Fibroblast of lung (primary cell): ENCODE measurements at regions not wholly inside any gene's neighbourhood (a gene's known extent, or its start where the extent isn't known, plus 50 kb on each side); places are given as distances from the start of the nearest gene placed in this dataset.

Source experiments
- DNase-seq, 2 donors: peaks; one replicate each; pipeline versions ENCODE4 v3.0.0 to v3.0.0-alpha.2; 2010; ENCODE audit warnings: low read depth in 2 of 2
- H2AFZ ChIP-seq: 2 replicates; pipeline ENCODE4 v1.5.1; 2012; ENCODE audit warnings: low read length, control low read depth, inconsistent platforms
- H3K27ac ChIP-seq: 2 replicates; pipeline ENCODE4 v1.5.1; 2011; ENCODE audit warnings: low read length, control low read depth; ENCODE audit not compliant: insufficient read depth
- H3K27me3 ChIP-seq: 2 replicates; pipeline ENCODE4 v1.5.1; 2011; ENCODE audit warnings: mild to moderate bottlenecking, low read length; ENCODE audit not compliant: control insufficient read depth, insufficient read depth
- H3K36me3 ChIP-seq: 2 replicates; pipeline ENCODE4 v1.5.1; 2011; ENCODE audit warnings: low read length; ENCODE audit not compliant: control insufficient read depth, insufficient read depth
- H3K4me1 ChIP-seq: 2 replicates; pipeline ENCODE4 v1.5.1; 2011; ENCODE audit warnings: low read length; ENCODE audit not compliant: control insufficient read depth, insufficient read depth; ENCODE audit errors: extremely low read depth
- H3K4me2 ChIP-seq: 2 replicates; pipeline ENCODE4 v1.5.1; 2011; ENCODE audit warnings: low read length, control low read depth; ENCODE audit not compliant: insufficient read depth; ENCODE audit errors: extremely low read depth
- H3K4me3 ChIP-seq, 4 experiments: fragments of 200-600 bp in 1 of 4; sonication (generic) in 1 of 4; replicated peaks in 1 of 4; 2 replicates each; pipeline ENCODE4 v1.5.1; 2011 to 2016; ENCODE audit warnings: low read length in 4 of 4, low read depth in 3 of 4, mild to moderate bottlenecking in 3 of 4, control low read depth in 2 of 4, inconsistent platforms in 1 of 4, mixed read lengths in 1 of 4; ENCODE audit not compliant: insufficient read depth in 1 of 4; ENCODE audit errors: control extremely low read depth in 1 of 4
- H3K79me2 ChIP-seq: 2 replicates; pipeline ENCODE4 v1.5.1; 2012; ENCODE audit warnings: mild to moderate bottlenecking, low read length, inconsistent platforms; ENCODE audit not compliant: control insufficient read depth, insufficient read depth
- H3K9ac ChIP-seq: 2 replicates; pipeline ENCODE4 v1.5.1; 2011; ENCODE audit warnings: mild to moderate bottlenecking, low read length, control low read depth; ENCODE audit not compliant: insufficient read depth
- H3K9me3 ChIP-seq: 2 replicates; pipeline ENCODE4 v1.5.1; 2012; ENCODE audit warnings: low read depth, low read length; ENCODE audit not compliant: control insufficient read depth, insufficient read depth
- H4K20me1 ChIP-seq: 2 replicates; pipeline ENCODE4 v1.5.1; 2011; ENCODE audit warnings: low read length; ENCODE audit not compliant: control insufficient read depth, insufficient read depth; ENCODE audit errors: extremely low read depth
- CTCF ChIP-seq, 2 donors: IDR thresholded peaks in 1 of 2; conservative IDR thresholded peaks in 1 of 2; 1 replicate in 1 of 2; 2 replicates in 1 of 2; pipeline ENCODE4 v1.5.1; 2011 to 2012; ENCODE audit warnings: low read length in 2 of 2, control low read depth in 1 of 2, inconsistent platforms in 1 of 2, low read depth in 1 of 2, mild to moderate bottlenecking in 1 of 2
- EZH2 ChIP-seq: IDR thresholded peaks from 2 replicates; pipeline ENCODE4 v1.5.1; 2012; ENCODE audit warnings: low read length, control low read depth, mild to moderate bottlenecking; ENCODE audit errors: missing control alignments

GRCh38 chr5:166074582-166075481 is 2216.6 kb upstream of the WWC1 start:
- H3K9ac ChIP-seq, result no peak overlapping the region
- no peak overlapping the region for H3K4me2 ChIP-seq
- H3K27me3 ChIP-seq, result no peaks in the 10 kb centered on the region
- H2AFZ ChIP-seq, result no peak overlapping the region
- DNase-seq, result no peak
- TF ChIP-seq EZH2 (no peak), CTCF (conservative IDR thresholded peaks at IDR 0.05 in 1 of 2, IDR thresholded peaks at IDR 0.05 in 1 of 2; ENCODE audit: low read depth in 1 of 2, low read length in 2 of 2) (no peak)
- H3K4me1 ChIP-seq, result no peaks in the 10 kb centered on the region
- no peak overlapping the region for H3K4me3 ChIP-seq
- H3K79me2 ChIP-seq, result no peaks in the 10 kb centered on the region
- no peak overlapping the region for H3K27ac ChIP-seq
- H3K9me3 ChIP-seq, result no peaks in the 10 kb centered on the region
- H4K20me1 ChIP-seq, result no peaks in the 10 kb centered on the region
- H3K36me3 ChIP-seq, result no peaks in the 10 kb centered on the region

DNA sequence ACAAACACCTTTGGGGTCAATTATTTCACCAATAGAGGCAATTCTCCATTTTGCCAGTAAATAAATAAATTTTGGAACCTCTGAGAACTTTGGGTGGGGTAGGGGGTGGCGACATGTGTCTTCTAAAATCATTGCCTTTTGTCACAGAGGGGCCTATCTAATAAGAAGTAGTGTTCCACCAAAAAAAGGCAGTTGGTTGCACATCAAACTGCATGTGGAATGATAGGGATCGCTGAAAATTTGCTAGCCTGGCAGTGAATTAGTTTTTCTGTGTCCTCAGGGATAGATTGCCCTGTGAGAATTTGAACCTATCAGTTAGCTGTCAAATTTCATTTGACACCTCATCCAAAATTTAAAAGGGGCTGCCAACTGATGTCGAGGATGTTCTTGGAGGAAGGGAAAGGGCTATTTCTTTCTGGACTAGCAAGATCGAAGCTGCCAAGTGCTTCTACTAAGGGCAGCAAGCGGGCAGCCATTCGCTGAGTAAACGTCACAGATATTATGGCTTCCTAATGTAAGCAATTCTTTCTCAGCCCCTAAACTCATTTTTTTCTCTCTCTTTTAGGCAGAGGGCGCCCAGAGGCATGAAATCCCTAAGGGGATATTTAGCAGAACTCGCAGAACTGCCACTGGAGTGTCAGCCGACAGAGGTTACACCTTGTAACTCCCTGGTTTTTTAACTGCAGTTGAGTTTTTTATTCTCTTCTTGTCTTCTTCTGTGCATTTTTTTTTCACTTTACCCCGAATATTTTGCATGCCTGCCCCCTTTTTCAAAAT is 2208.1 kb upstream of the WWC1 start:
- TF ChIP-seq CTCF (conservative IDR thresholded peaks at IDR 0.05 in 1 of 2, IDR thresholded peaks at IDR 0.05 in 1 of 2; ENCODE audit: low read depth in 1 of 2, low read length in 2 of 2) (no peak), EZH2 (no peak)
- Histone ChIP-seq H3K4me3 (no peak overlapping the region), H3K36me3 (no peaks in the 10 kb centered on the region), H3K4me1 (no peaks in the 10 kb centered on the region), H3K4me2 (no peak overlapping the region), H4K20me1 (no peaks in the 10 kb centered on the region), H2AFZ (no peak overlapping the region), H3K9me3 (no peaks in the 10 kb centered on the region), H3K27me3 (no peaks in the 10 kb centered on the region), H3K27ac (no peak overlapping the region), H3K79me2 (no peaks in the 10 kb centered on the region), H3K9ac (no peak overlapping the region)
- no peak for DNase-seq

- H3K9ac ChIP-seq, result no peak overlapping the region
- H4K20me1 ChIP-seq, result no peaks in the 10 kb centered on the region
- no peaks in the 10 kb centered on the region for H3K9me3 ChIP-seq
- TF ChIP-seq EZH2 (no peak), CTCF (conservative IDR thresholded peaks at IDR 0.05 in 1 of 2, IDR thresholded peaks at IDR 0.05 in 1 of 2; ENCODE audit: low read depth in 1 of 2, low read length in 2 of 2) (no peak)
- no peaks in the 10 kb centered on the region for H3K79me2 ChIP-seq
- H3K4me3 ChIP-seq, result no peak overlapping the region
- H3K27ac ChIP-seq, result no peak overlapping the region
- no peaks in the 10 kb centered on the region for H3K4me1 ChIP-seq
- no peak for DNase-seq
- H3K4me2 ChIP-seq, result no peak overlapping the region
- no peaks in the 10 kb centered on the region for H3K36me3 ChIP-seq
- no peak overlapping the region for H2AFZ ChIP-seq
- H3K27me3 ChIP-seq, result no peaks in the 10 kb centered on the region
Observed at GRCh38 chr5:166086568-166086967, 2204.9 kb upstream of the WWC1 start.
